Esophagus muscularis mucosa (tissue), 4 donors: ENCODE measurements at regions not wholly inside any gene's neighbourhood (a gene's known extent, or its start where the extent isn't known, plus 50 kb on each side); places are given as distances from the start of the nearest gene placed in this dataset.
"Not testable (repeated sequence)": the region's sequence is repeated elsewhere in the genome, so short reads cannot be mapped to it uniquely, and the experiment has no call there.

Experiments
- DNase-seq: peaks from one replicate; pipeline ENCODE4 v3.0.0-alpha.2; 2017; ENCODE audit errors: extremely low spot score
- H3K27ac ChIP-seq, 4 donors: fragments of 200-600 bp; sonication (generic); replicated peaks in 1 of 4; 1 replicate in 3 of 4; 2 replicates in 1 of 4; pipeline ENCODE4 v1.5.1; 2016 to 2019; ENCODE audit warnings: mild to moderate bottlenecking in 1 of 4
- H3K27me3 ChIP-seq, 4 donors: fragments of 200-600 bp; sonication (generic); one replicate each; pipeline versions ENCODE4 v1.5.1 to v1.6.0; 2016 to 2019
- H3K36me3 ChIP-seq, 4 donors: fragments of 200-600 bp; sonication (generic); one replicate each; pipeline ENCODE4 v1.5.1; 2016 to 2019
- H3K4me1 ChIP-seq, 4 donors: fragments of 200-600 bp; sonication (generic); one replicate each; pipeline ENCODE4 v1.5.1; 2016 to 2019
- H3K4me3 ChIP-seq, 4 donors: fragments of 200-600 bp; sonication (generic); 1 replicate in 2 of 4; 2 replicates in 2 of 4; pipeline ENCODE4 v1.5.1; 2016 to 2019; ENCODE audit warnings: mild to moderate bottlenecking in 4 of 4, moderate library complexity in 1 of 4
- H3K9me3 ChIP-seq, 4 donors: fragments of 200-600 bp; sonication (generic); 1 replicate in 3 of 4; 2 replicates in 1 of 4; pipeline ENCODE4 v1.5.1; 2016 to 2019
- EP300 ChIP-seq: sonication (generic); formaldehyde crosslinking; IDR thresholded peaks from one replicate; pipeline ENCODE4 v1.6.1; 2017; ENCODE audit warnings: antibody characterized with exemption
- POLR2A ChIP-seq: fragments of 450-650 bp; IDR thresholded peaks from one replicate; pipeline ENCODE4 v1.6.1; 2017; ENCODE audit warnings: antibody characterized with exemption, moderate library complexity, mild to moderate bottlenecking, low read depth
- POLR2AphosphoS5 ChIP-seq, 2 donors: sonication (generic); formaldehyde crosslinking; IDR thresholded peaks; one replicate each; pipeline ENCODE4 v1.6.1; 2017; ENCODE audit warnings: antibody characterized with exemption in 2 of 2
- WGBS: methylation state at CpG from one replicate; pipeline ENCODE4 v1.1.5; 2018; 5-methylcytosine and 5-hydroxymethylcytosine counted together
- intact Hi-C: fragments of 100-400 bp; cut with DNase I; formaldehyde crosslinking; loops from one replicate; pipeline ENCODE4 v1.15.1; 2023
- TF ChIP-seq, protein P1 (sequence below), 3 experiments: fragments of 200-600 bp in 2 of 3; fragments of 450-650 bp in 1 of 3; sonication (generic) in 2 of 3; IDR thresholded peaks; one replicate each; pipeline ENCODE4 v1.5.1; 2017 to 2019; ENCODE audit warnings: antibody characterized with exemption in 3 of 3, mild to moderate bottlenecking in 2 of 3, moderate library complexity in 1 of 3

DNA sequence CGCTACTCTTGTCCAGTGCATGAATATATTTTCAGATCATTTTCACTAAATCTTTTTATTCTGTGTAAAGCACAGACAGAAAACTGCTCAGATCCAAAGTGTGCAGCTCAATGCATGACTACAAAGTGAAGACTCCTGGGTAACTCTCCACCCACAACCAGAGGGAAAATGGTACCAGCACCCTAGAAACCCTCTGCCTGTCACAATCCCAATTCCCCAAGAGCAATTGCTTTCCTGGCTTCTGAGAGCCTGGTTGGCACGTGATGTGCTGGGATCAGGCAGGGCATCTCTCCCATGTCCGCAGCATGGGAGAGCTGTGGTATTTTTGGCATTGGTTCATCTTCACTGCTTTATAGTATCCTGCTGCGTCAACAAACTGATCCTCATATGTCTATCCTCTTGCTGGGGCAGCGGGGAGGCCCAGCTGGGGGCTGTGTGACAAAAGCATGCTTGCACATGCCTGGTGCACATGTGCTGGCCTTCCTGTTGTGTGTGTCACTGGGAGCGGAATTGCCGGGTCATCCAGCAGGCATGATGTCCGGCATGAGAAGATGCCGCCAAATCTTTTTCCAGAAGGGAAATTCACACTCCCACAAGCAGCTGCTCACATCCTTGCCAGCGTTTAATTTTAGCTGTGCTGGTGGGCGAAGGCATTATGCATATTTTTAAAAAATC lies 278.9 kb upstream of the FOXF1 start:
- H3K27me3 ChIP-seq, result no peaks in the 10 kb centered on the region
- no peak for TF ChIP-seq POLR2AphosphoS5 (IDR thresholded peaks at IDR 0.05)
- no peak for TF ChIP-seq EP300
- no peak for TF ChIP-seq POLR2A
- TF ChIP-seq, protein P1, sequence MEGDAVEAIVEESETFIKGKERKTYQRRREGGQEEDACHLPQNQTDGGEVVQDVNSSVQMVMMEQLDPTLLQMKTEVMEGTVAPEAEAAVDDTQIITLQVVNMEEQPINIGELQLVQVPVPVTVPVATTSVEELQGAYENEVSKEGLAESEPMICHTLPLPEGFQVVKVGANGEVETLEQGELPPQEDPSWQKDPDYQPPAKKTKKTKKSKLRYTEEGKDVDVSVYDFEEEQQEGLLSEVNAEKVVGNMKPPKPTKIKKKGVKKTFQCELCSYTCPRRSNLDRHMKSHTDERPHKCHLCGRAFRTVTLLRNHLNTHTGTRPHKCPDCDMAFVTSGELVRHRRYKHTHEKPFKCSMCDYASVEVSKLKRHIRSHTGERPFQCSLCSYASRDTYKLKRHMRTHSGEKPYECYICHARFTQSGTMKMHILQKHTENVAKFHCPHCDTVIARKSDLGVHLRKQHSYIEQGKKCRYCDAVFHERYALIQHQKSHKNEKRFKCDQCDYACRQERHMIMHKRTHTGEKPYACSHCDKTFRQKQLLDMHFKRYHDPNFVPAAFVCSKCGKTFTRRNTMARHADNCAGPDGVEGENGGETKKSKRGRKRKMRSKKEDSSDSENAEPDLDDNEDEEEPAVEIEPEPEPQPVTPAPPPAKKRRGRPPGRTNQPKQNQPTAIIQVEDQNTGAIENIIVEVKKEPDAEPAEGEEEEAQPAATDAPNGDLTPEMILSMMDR (IDR thresholded peaks at IDR 0.05), result no peak
- H3K9me3 ChIP-seq, result no peaks in the 10 kb centered on the region
- no peaks in the 10 kb centered on the region for H3K4me1 ChIP-seq
- H3K36me3 ChIP-seq, result no peaks in the 10 kb centered on the region
- DNase-seq, result no peak
- WGBS, result 76% methylated on average over 11 of the region's 11 CpGs
- intact Hi-C loops, result no loop called here
- no peak overlapping the region for H3K27ac ChIP-seq
- H3K4me3 ChIP-seq, result no peak overlapping the region

DNA sequence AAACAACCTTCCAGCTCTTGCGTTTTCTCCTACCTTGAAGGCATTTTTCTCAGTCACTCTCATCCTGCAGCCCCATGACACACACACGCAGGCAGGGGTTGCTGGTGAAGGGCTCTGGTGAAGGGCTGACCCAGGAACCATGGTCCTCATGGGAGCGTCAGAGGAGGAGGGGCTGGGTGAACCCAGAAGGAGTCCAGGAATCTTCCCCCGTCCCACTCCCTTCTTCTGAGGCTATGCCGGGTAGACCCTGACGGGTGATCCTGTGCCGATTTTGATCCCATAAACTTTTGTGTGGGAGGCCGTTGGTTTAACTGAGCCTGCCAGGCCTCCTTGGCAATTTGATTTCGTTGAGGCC lies 278.4 kb upstream of the FOXF1 start:
- intact Hi-C loops, result no loop called here
- Histone ChIP-seq H3K4me3 (no peak overlapping the region), H3K4me1 (no peaks in the 10 kb centered on the region), H3K27ac (no peak overlapping the region), H3K9me3 (no peaks in the 10 kb centered on the region), H3K27me3 (no peaks in the 10 kb centered on the region), H3K36me3 (no peaks in the 10 kb centered on the region)
- no peak for DNase-seq
- 71% methylated on average over 9 of the region's 9 CpGs for WGBS
- TF ChIP-seq, protein P1 (IDR thresholded peaks at IDR 0.05), result no peak
- TF ChIP-seq POLR2AphosphoS5 (IDR thresholded peaks at IDR 0.05) (no peak), POLR2A (no peak), EP300 (no peak)

DNA sequence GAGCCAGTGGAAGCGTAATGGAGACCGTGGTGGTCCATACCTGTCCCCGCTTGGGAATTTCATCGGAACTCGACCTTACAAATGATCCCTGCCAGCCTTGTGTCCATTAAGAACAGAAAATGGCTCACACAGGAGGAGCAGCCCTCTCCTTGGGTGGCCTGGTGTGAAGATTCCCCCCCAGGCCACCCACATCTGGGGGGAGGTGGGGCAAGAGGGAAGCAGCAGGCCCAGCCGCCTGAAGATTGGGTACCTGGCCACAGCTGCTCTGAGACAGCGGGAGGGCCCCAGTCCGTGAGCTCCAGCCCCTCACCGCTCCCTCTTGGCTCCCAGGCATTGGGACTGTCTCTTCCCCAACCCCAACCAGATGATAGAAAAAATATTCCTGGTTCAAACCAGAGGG lies 277.8 kb upstream of the FOXF1 start:
- Histone ChIP-seq H3K9me3 (no peaks in the 10 kb centered on the region), H3K4me3 (no peak overlapping the region), H3K27ac (no peak overlapping the region), H3K36me3 (no peaks in the 10 kb centered on the region), H3K4me1 (no peaks in the 10 kb centered on the region), H3K27me3 (no peaks in the 10 kb centered on the region)
- TF ChIP-seq, protein P1 (IDR thresholded peaks at IDR 0.05), result no peak
- TF ChIP-seq EP300, result no peak
- no peak for TF ChIP-seq POLR2AphosphoS5 (IDR thresholded peaks at IDR 0.05)
- no peak for TF ChIP-seq POLR2A
- intact Hi-C loops, result no loop called here
- WGBS, result 100% methylated on average over 2 of the region's 9 CpGs
- DNase-seq, result no peak

DNA sequence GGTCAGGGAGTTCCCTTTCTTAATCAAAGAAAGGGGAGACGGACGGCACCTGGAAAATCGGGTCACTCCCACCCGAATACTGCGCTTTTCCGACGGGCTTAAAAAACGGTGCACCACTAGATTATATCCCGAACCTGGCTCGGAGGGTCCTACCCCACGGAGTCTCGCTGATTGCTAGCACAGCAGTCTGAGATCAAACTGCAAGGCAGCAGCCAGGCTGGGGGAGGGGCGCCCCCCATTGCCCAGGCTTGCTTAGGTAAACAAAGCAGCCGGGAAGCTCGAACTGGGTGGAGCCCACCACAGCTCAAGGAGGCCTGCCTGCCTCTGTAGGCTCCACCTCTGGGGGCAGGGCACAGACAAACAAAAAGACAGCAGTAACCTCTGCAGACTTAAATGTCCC lies 276.8 kb upstream of the FOXF1 start:
- H3K36me3 ChIP-seq, H3K4me1 ChIP-seq, H3K27me3 ChIP-seq, H3K27ac ChIP-seq, DNase-seq, intact Hi-C loops, H3K9me3 ChIP-seq, H3K4me3 ChIP-seq: not testable (repeated sequence)
- 84% methylated on average over 15 of the region's 15 CpGs for WGBS

DNA sequence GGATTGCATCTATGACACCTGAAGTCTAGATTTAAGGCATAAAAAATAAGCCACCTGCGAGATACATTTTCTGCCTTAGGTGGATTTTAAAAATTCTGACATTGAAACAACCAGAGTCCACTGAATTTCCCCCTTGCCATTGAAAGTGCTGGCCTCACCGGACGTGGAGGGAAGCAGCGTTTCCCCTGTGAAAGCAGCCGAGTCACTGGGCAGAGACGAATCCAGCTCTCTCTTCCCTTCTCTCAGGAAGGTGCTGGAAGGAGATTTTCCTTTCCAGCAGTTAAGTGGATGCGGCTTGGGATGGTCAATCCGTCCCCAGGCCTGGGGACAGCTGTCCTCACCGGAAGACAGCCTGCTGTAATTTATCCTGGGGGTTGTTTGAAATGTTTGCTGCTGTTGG lies 270.9 kb upstream of the FOXF1 start:
- WGBS, result 41% methylated on average over 9 of the region's 9 CpGs
- Histone ChIP-seq H3K36me3 (no peaks in the 10 kb centered on the region), H3K4me3 (no peak overlapping the region), H3K9me3 (no peaks in the 10 kb centered on the region), H3K4me1 (peaks cover 0 to 23% (median 13%) of the 10 kb centered on the region in 4 donors), H3K27me3 (no peaks in the 10 kb centered on the region), H3K27ac (no peak overlapping the region)
- no peak for DNase-seq
- TF ChIP-seq POLR2A, result no peak
- TF ChIP-seq EP300, result no peak
- TF ChIP-seq, protein P1 (IDR thresholded peaks at IDR 0.05), result no peak
- TF ChIP-seq POLR2AphosphoS5 (IDR thresholded peaks at IDR 0.05), result no peak
- intact Hi-C loops, result no loop called here
